Retina (tissue), 1 donor: ENCODE measurements at regions not wholly inside any gene's neighbourhood (a gene's known extent, or its start where the extent isn't known, plus 50 kb on each side); places are given as distances from the start of the nearest gene placed in this dataset.

Experiments
- DNase-seq: peaks from one replicate; pipeline ENCODE4 v3.0.0-alpha.2; 2016

GRCh38 chr16:11476676-11477075 lies 110.0 kb downstream of the LITAF start:
- no peak for DNase-seq

DNA sequence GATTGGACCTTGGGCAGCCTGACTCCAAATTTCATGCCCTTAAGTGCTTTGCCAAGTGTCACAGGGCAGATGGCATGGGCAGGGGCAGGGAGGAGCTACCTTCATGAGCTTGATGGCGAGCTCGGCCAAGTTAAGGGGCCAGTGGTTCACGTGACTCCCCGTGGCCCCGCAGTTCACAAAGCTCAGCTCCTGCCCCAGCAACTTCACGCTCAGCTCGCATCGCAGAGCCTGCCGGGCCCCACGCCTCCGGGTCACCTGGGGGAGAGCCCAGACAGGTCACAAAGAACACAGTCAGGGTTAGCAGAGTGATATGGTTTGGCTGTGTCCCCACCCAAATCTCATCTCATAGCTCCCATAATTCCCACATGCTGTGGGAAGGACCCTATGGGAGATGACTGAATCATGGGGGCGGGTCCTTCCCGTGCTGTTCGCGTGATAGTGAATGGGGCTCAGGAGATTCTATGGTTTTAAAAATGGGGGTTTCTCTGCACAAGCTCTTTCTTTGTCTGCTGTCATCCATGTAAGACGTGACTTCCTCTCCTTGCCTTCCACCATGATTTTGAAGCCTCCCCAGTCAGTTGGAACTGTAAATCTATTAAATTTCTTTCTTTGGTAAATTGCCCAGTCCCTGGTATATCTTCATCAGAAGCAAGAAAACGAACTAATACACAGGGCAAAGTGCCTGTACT lies 108.1 kb downstream of the LITAF start:
- DNase-seq: no peak

DNA sequence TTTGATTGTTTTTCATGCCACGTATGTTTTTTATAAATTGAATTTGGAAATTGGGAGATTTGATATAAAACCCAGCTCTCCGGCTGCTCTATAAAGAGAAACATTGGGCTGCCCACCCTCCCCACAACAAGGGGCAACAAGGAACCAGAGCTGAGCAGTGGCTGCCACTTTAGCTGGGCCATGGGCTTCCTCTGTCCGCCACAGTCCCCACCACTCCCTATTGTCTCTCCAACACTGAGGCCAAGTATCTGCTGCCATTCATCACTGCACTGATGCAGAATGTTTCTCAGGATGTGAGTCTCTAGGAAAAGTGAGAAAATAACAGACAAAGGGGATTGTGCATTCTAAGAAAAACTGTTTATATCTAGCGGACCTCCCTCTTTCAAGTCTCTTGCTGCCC lies 106.8 kb downstream of the LITAF start:
- no peak for DNase-seq

- no peak for DNase-seq
These were observed 106.1 kb downstream of the LITAF start for GRCh38 chr16:11480634-11481033.

- no peak for DNase-seq
These were observed 104.7 kb downstream of the LITAF start for GRCh38 chr16:11481987-11482386.

DNA sequence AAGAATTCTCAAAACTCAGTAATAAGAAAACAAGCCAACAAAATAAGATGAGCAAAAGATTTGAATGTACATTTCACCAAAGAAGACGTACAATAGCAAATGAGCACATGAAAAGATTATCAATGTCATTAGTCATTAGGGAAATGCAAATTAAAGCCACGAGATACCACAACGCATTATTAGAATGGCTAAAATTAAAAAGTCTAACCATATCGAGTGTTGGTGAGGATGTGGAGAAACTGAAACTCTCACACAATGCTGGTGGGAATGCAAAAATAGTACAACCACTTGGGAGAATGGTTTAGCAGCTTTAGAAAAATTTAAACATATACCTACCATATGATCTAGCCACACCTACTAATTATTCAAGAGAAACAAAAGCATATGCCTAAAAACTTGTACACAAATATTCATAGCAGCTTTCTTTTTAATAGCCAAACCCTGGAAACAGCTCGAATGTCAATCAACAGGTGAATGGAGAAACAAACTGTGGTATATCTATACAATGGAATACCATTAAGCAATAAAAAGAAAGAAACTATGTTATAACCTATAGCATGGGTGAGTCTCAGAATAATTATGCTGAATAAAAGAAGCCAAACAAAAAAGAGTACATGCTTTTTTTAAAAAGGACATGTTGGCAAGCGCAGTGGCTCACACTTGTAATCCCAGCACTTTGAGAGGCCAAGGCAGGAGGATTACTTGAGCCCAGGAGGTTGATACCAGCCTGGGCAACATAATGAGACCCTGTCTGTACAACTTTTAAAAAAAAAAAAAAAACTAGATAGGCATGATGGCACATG lies 103.6 kb downstream of the LITAF start:
- DNase-seq: no peak

- no peak for DNase-seq
These were observed 101.9 kb downstream of the LITAF start for GRCh38 chr16:11484691-11485258.

GRCh38 chr16:11485676-11486075 lies 101.0 kb downstream of the LITAF start:
- no peak for DNase-seq

GRCh38 chr16:11487289-11487688 lies 99.4 kb downstream of the LITAF start:
- DNase-seq: no peak

DNA sequence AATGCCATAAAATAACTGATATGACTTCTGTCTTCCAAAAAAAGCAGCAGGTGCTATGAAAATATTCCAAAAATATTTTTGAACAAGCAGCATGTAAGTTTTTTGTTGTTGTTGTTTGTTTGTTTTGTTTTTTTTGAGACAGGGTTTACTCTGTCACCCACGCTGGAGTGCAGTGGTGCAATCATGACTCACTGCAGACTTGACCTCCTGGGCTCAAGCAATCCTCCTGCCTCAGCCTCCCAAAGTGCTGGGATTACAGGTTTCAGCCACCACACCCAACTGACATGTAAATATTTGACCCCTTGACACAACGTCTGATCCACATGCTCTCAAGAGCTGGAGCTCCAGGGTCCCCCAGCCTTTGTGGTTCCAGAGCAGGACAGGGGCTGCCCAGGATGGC lies 98.4 kb downstream of the LITAF start:
- no peak for DNase-seq

GRCh38 chr16:11491524-11491923 lies 95.2 kb downstream of the LITAF start:
- DNase-seq: no peak

- DNase-seq: no peak
These were observed 93.8 kb downstream of the LITAF start for GRCh38 chr16:11492808-11493530.

- no peak for DNase-seq
These were observed 93.2 kb downstream of the LITAF start for GRCh38 chr16:11493531-11493929.

DNA sequence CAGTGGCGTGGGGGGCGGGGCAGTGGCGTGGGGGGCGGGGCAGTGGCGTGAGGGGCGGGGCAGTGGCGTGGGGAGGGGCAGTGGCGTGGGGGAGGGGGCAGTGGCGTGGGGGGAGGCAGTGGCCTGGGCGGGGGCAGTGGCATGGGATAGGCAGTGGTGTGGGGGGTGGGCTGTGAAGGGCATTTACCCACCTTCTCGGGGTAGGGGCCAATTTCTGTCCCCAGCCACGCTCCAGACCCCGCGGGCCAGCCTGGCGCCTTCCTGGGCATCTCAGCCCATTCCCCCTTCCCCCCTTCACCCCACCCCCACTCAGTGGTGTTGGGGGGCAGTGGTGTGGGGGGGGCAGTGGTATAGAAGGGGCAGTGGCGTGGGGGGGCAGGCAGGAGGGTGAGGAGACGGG lies 92.7 kb downstream of the LITAF start:
- no peak for DNase-seq

DNA sequence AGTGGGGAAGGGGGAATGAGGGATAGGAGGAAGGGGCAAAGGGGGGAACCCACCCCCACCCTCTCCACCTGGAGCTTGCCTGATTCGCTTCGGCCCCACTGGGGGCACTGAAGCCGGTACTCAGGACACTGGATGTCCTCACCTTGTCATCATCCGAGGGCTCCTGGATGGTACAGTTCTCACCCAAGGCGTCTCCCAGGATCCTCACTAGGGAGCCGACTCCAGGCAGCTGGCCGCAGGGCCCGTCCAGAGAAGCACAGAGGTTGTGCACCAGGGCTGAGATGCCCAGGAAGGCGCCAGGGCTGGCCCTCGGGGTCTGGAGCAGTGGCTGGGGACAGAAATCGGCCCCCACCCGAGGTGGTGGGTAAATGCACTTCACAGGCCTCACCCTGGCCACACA lies 92.3 kb downstream of the LITAF start:
- no peak for DNase-seq

GRCh38 chr16:11495066-11495407 lies 91.7 kb downstream of the LITAF start:
- DNase-seq: no peak
